ENCODE measurements at regions not wholly inside any gene's neighbourhood (a gene's known extent, or its start where the extent isn't known, plus 50 kb on each side); places are given as distances from the start of the nearest gene placed in this dataset.
"Not testable (repeated sequence)": the region's sequence is repeated elsewhere in the genome, so short reads cannot be mapped to it uniquely, and the experiment has no call there.

DNA sequence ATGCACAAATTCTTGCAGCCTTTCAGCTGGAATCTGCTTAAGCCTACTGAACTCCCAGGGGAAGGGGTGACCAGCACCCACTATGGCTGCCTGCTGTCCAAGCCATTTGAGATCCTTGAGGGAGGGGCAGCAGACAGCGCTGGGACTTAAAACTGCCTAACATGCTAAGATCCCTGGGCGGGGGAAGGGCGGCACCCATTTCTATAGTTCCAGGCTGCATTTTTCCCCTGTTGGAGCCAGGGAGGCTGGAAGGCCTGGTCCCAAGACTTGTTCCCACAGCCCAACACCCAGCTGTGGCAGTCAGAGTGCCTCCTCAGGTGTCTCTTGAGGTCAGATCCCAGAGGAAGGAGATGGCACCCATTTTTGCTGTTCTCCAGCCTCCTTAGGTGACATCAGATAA, 1061.3 kb upstream of the COX7C start:
- no peak for DNase-seq

GRCh38 chr5:85576666-85577065, 1041.1 kb upstream of the COX7C start:
- DNase-seq, result no peak

GRCh38 chr5:85587806-85588205, 1029.9 kb upstream of the COX7C start:
- not testable (repeated sequence) for DNase-seq

- not testable (repeated sequence) for DNase-seq
These were observed 1029.5 kb upstream of the COX7C start for GRCh38 chr5:85588268-85588667.

DNA sequence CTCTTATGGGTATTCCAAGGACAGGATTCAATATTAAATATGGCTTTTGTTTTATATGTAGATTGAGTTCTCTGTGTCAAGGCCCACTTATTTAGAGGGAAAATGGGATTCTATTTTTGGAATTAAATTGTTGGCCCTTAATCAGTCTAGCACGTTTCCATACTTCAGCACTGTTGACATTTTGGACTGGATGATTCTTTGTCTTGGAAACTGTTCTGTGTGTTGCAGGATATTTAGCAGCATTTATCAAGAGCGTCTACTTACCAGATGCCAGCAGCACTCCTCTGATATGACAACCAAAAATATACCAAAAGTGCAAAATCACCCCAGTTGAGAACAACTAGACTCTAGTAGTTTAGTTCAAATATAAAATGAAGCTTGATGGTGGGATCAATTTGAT, 1027.0 kb upstream of the COX7C start:
- no peak for DNase-seq

DNA sequence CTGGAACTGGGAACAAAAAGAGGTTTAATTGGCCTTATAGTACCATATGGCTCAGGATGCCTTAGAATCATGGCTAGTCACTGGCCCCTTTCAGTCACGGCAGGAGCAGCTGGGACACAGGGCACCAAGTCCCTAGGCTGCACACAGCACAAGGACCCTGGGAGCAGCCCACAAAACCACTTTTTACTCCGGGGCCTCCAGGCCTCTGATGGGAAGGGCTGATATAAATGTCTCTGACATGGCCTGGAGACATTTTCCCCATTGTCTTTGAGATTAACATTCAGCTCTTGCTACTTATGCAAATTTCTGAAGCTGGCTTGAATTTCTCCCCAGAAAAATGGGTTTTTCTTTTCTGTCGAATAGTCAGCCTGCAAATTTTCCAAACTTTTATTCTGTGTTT, 1026.4 kb upstream of the COX7C start:
- no peak for DNase-seq

GRCh38 chr5:85602843-85603242, 1014.9 kb upstream of the COX7C start:
- no peak for DNase-seq

DNA sequence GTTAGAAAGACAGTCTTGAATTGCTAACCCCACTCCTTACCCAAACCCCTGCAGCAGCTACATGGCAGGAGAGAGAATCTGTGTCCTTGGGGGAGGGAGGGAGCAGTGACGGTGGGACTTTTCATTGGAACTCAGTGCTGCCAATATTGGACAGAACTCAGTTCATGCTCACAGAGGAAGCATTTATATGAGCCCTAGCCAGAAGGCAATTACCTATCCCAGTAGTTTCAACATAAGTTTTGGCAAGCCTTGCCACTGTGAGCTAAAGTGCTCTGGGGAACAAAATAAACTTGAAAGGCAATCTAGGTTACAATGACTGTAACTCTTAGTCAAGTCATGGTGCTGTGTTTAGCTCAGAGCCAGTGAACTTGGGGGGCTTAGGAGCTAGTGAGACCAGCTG, 1013.4 kb upstream of the COX7C start:
- DNase-seq, result no peak

GRCh38 chr5:85604786-85605185, 1013.0 kb upstream of the COX7C start:
- DNase-seq, result no peak

DNA sequence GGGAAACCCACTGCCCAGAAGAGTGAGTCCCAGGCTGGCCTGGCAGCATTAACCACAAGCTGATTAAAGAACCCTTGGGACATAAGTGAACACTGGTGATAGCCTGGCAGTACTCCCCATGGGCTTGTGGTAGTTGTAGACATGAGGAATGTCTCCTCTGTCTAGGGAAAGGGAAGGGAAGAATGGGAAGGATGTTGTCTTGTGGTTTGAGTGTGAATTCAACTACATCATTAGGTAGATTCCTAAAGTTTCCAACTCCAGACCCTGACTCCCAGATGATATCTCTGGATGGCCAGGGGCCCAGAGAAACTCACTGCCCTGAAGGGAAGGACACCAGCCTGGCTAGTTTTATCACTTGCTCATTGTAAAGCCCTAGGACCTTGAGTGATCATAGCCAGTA, 1012.4 kb upstream of the COX7C start:
- no peak for DNase-seq

DNA sequence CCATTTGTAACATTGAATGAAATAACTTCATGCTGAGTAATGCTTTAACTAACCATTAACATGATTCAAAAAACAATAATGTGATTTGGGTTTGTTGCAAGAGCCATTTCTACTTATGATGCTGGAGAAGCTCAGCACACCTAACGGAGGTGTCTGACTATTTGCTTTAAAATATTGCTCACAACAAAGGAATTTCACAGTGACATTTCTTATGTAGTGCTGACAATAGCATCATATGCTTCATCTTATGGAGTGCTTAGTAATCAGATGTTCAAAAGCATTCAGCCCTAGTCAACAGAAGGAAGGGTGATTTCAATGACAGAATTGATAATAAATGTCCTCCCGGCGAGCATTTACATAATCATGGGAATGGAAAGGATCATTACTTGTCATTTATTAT, 1003.3 kb upstream of the COX7C start:
- no peak for DNase-seq

DNA sequence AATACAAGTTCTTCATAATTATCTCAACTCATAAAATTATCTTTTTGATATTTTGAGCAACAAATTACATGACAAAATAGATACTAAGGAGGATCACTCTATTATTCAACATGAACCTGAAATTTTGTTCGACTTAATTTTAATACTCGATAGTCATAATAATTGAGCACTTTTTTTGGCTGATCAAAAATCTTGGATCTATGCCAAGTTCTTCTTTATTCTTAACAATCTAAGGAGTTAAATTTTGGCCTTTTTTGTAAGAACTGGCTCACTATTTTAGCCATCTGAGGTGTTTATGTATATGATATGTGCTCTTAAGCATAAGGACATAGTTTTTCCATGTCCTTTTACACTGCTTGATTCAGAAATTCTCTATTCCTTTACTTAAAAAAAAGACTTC, 996.1 kb upstream of the COX7C start:
- no peak for DNase-seq

GRCh38 chr5:85628153-85628552, 989.6 kb upstream of the COX7C start:
- no peak for DNase-seq

- DNase-seq, result peak; percentile 36
These were observed 979.1 kb upstream of the COX7C start for GRCh38 chr5:85638495-85639125.

DNA sequence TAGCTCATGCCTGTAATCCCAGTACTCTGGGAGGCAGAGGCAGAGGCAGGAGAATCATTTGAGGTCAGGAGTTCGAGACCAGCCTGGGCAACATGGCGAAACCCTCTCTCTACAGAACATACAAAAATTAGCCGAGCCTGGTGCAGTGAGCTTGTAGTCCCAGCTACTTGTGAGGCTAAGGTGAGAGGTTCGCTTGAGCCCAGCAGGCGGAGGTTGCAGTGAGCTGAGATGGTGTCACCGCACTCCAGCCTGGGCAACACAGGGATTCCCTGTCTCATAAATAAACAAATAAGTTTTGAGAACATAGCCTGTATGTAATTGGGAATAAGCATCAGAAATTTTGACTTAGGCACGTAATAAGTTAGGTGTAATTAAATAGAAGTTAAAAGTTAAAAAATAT, 971.7 kb upstream of the COX7C start:
- no peak for DNase-seq

DNA sequence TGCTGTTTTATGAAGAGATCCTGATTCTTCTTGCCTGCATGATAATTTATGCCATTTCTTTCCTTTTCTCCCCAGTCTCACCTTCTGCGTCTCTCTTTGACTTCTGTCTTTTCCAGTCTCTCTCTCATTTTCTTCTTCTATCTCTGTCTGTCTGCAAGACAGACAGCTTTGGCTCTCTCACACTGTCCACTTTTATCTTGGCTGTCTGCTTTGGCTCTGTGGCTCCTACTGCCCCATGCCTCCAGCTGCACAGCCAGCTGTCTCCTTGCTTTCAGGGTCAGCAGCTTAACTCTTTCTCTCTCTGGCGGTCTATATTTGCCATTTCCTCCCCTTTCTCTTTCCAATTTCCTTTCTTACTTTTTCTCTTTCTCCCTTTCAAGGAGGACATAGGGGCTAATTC, 971.1 kb upstream of the COX7C start:
- no peak for DNase-seq

GRCh38 chr5:85647349-85648127, 970.2 kb upstream of the COX7C start:
- no peak for DNase-seq

DNA sequence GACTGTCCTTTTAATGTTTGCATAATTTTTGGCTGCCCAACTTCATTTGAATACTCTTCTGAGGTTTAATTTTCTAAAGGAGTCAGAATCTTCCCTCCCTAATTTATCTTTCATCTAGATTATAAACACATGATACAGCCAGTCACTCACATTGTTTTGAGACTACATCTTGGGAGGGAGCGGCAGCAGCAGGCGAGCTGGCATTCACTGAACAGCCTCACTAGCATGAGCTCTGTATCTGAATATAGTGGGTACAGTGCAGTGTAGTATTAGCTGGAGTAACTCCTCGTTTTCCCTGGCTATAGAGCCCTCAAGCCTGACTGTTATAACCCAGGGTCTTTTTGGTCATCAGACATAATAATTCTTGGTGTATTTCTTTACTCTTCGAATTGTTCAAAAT, 969.2 kb upstream of the COX7C start:
- DNase-seq, result no peak

DNA sequence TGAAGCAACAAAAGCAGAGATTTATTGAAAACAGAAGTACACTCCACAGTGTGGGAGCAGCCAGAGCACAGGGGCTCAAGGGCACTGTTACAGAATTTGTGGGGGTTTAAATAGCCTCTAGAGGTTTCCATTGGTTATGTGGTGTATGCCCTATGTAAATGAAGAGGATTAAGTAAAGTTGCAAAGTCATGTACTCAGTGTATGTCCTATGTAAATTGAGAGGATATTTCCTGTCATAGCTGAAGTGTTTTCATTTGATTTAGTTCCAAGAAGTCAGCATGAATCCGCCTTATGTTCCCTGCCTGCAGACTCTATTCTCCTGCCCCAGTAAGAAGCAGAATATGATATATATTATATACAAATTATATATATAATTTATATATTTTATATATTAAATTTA, 966.0 kb upstream of the COX7C start:
- no peak for DNase-seq

GRCh38 chr5:85654144-85654543, 963.6 kb upstream of the COX7C start:
- DNase-seq, result not testable (repeated sequence)

- no peak for DNase-seq
These were observed 961.7 kb upstream of the COX7C start for GRCh38 chr5:85656050-85656449.

GRCh38 chr5:85657328-85657727, 960.4 kb upstream of the COX7C start:
- not testable (repeated sequence) for DNase-seq

GRCh38 chr5:85662969-85663707, 954.6 kb upstream of the COX7C start:
- DNase-seq, result not testable (repeated sequence)

- no peak for DNase-seq
These were observed 954.1 kb upstream of the COX7C start for GRCh38 chr5:85663708-85664031.

Measured in NCI-H146 (cell line).